GM19467 (cell line): ENCODE measurements at regions not wholly inside any gene's neighbourhood (a gene's known extent, or its start where the extent isn't known, plus 50 kb on each side); places are given as distances from the start of the nearest gene placed in this dataset.

Source experiments
- ATAC-seq: cut with Tn5 transposase; IDR thresholded peaks from one replicate; pipeline ENCODE4 v1.9.1; 2021; ENCODE audit warnings: mild to moderate bottlenecking, moderate library complexity; ENCODE audit not compliant: unreplicated experiment

DNA sequence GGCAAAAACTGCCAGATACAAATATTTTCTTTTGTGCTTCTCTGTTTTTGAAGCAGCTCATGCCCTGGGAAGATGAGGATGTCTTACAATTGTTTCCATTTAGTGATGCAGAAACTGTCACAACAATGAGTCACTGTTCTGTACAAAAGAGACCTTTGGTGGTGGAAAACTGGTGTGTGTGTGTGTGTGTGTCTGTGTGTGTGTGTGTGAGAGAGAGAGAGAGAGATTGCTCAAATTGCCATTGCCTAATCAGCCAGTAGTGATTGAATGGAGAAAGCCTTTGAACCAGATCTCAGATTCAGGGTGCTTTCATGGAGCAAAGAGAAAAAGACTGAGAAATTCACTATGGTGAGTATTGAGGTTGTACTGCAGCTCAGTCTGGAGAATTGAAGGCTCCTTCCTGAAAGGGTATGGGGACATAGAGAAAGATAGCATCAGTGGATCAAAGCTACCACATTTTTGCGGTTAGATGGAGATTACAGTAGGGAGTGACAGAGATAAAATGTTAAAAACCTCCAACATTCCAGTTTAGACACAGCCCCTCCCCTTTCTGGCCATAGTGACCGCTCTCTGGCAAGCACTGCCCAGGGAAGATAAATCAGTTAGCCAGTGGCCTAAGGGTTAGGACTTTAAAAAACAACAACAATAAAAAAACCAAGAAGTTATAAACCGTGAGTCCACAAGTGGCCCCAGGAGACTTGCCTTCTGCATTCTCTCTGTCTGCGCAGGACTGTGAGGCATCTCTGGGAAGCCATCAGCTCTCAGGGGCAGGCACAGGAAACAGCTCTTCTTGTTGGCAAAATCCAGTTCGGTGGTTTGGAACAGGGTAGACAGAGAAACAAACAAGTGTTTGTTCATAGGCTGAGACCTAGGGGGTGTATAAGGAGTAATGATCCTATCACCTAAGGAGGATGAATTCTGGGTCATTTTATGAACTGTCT, 406.5 kb downstream of the DUSP10 start:
- no peak for ATAC-seq

- ATAC-seq = no peak
These were observed 405.8 kb downstream of the DUSP10 start for GRCh38 chr1:221336126-221336525.

- ATAC-seq = no peak
These were observed 404.8 kb downstream of the DUSP10 start for GRCh38 chr1:221337106-221337505.

DNA sequence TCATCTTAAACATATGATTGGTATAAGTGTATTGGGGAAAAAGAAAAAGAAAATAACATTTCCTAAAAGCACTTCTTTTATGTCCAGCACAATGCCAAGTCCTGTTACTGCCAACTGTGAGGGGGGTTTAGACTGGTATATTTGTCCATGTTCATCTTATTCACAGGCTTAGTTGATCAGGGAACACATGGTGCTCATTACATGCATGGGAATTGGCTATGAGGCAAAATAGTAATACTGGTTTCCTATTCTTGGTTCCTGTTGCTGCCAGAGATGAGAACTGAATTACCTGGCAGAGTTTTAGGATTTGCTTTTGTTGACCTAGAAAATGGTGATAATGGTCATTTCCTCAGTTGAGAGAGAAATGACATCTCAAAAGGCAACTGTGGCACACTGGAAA, 398.8 kb downstream of the DUSP10 start:
- ATAC-seq = no peak

DNA sequence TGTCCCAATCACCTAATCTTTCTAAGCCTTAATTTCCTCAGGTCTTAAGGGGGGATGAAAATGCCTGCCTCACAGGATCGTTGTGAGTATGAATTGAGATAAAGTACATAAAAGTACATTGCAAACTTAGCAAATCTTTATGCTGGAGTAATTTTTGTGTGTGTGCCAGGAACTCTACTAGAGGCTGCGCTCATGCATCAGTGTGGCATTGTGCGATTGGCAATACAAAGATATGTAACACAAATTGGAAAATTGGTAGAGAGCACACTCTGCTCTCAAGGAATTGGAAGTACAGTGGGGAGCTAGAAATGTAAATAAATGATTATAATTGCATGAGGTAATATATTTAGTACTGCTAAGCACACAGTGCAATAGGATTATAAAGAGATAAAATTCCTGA, 398.3 kb downstream of the DUSP10 start:
- ATAC-seq = no peak

- no peak for ATAC-seq
These were observed 397.2 kb downstream of the DUSP10 start for GRCh38 chr1:221344693-221345092.

GRCh38 chr1:221347706-221348105, 394.2 kb downstream of the DUSP10 start:
- no peak for ATAC-seq

DNA sequence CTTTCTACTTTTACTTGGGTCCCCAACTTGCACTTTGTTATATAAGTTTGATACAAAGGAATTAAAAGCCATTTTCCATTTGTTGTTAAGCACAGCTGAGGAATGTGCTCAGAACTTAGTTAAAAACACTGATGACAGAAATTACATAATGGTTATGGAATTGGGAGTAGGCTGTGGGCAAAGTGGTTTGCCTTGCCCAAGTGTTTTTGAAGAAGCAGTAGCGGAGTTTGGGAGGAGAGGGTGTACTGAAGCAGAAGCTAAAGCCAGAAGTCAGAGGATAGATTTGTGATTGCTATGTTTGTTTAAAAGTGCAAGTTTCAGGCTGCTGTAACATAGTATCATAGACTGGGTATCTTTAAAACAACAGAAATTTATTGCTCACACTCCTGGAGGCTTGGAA, 391.8 kb downstream of the DUSP10 start:
- ATAC-seq = no peak

DNA sequence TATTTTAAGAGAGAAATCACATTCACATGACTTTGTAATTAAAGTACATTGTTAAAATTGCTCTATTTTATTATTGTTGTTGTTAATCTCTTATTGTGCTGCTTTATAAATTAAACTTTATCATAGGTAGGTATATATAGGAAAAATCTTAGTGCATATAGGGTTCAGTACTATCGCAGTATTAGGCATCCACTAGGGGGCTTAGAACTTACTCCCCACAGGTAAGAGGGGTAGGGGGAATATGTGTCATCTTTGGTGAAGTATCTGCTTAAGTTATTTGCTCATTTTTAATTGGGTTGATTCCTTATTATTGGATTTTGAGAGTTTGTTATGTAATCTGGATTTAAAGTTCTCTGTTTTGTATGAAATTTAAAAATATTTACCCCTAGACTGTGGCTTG, 385.2 kb downstream of the DUSP10 start:
- ATAC-seq = no peak

- peak; percentile 67 for ATAC-seq
These were observed 378.9 kb downstream of the DUSP10 start for GRCh38 chr1:221363039-221363438.

DNA sequence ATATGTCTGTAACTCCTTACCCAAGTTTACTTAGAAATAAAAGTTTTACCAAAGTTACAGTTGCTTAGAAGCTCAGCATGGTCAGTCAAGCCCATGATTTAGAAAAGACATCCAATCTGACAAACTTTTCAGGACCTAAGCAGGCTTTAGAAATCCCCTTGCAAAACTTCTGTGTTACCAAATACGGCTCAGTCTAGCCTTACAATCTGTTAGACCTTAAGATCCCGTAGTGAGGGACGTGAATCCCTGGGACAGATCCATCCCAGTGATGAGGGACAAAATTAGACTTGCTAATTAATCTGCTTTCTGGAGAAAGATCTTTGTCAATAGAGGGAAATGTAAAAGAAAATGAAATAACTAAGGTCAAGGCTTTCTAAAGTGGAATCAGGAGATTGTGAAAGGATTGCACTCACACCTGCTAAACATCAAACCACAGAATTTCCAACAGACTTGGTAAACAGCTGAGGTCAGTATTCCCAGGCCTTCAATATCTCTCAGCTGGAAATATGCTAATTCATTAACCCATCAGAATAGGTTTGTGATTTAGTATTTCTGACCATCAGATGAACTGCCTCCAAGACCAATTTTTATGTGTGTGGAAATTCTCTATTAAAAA, 375.3 kb downstream of the DUSP10 start:
- no peak for ATAC-seq

DNA sequence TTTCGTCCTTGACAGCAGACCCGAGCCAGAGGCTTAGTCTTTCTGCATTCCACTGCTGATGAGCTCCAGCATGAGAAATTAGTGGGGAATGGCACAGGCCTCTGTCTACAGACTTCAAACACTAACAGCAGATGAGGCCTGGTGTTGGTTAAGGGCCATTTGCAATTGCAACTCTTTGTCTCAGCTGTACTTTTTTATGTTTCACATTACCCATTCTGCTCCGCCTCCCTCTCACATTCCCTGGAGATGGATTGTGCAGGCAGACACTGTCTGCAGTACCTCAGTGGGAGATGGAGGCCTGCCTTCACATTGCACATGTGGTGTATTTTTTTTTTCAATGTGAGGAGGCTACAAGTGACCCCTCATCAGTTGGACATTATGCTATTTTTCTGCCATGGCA, 370.2 kb downstream of the DUSP10 start:
- ATAC-seq = no peak

- no peak for ATAC-seq
These were observed 368.1 kb downstream of the DUSP10 start for GRCh38 chr1:221373795-221374194.

DNA sequence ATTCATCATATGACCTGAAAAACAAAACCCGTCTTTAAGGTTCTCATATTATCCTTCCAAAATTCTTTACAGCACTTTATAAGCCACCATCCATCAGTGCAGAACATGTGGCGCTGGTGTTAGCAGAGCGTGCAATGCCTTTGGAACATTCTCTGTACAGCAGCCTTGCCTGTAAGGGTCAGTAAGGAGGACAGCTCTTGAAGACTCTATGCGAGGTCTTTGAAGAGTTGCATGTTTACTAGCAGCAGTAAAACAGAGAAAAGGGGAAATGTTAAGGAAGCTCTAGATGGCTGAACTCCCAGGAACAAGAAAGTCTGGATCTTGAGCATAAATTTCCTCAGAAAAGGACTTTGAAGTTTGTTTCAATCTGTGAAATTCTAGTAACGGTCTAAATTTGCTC, 365.6 kb downstream of the DUSP10 start:
- no peak for ATAC-seq

DNA sequence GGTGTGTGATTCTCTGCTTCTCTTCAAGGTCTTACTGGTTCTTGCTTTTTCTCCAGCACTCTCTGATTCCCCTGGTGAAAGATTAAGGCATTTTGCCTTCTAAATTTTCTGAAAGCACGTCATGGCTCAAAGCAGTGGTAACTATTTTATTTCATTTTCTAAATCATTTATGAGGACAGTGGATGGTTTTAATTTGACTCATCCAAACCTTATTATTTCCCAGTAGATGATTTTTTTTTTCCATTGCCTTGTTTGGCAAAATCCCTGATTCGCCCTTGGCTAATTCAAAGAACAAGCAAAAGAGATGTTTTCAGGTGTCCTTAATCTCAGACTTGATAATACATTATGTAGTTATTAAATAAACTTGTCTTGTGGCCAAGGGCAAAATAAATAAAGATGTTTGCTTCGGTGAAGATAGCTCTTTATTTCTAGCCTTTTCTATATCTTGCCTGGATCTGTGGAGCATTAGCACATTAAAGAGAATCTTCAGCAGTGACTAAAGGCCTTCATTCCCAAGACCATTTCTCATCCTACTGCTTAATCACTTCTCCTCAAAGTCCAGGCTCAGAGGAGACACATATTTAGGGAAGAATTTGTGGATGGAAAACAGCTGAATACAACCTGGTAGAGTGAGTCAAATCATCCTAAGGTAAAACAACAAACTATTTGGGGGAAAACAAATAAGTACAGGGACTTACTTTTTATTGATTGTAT, 359.8 kb downstream of the DUSP10 start:
- ATAC-seq = no peak

DNA sequence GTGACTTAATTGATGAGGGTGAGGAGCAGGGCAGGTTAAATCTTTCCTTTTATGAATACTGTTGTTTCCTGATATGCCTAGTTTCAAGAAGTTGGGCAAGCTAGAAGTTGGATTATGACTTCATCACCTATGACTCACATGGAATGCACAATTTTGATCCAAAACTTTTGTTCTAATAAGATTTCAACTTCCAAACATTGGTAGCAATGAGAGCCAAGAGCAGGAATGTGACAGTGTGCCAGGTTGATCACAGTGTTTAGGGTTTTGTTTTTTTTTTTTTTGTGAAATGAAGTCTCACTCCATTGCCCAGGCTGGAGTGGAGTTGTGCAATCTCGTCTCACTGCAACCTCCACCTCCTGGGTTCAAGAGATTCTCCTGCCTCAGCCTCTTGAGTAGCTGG, 349.4 kb downstream of the DUSP10 start:
- no peak for ATAC-seq

DNA sequence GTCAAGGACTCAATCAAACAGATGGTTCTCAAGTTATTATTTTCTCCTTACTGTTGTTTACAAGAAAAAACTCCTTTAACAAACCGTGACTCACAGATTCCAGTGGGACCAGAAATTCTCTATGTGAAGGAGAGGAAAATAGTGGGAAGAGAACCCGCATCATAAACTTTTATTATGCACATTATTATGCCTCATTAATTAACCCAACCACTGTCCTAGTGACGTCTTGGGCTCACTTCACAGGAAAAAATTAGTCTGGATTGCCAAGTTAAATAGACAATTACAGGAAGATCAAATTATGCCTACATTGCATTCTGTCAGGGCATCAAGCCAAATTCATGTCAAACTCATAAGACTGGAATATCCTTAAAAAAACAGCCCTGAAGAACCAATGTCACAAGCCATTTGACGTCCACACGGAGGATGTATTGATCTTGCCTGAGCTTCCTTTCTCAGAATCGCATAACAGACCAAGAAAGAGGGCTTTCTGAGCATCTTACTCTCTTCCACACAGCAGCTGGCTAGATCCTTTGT, 347.8 kb downstream of the DUSP10 start:
- ATAC-seq = no peak

- ATAC-seq = no peak
These were observed 345.4 kb downstream of the DUSP10 start for GRCh38 chr1:221396526-221396925.

DNA sequence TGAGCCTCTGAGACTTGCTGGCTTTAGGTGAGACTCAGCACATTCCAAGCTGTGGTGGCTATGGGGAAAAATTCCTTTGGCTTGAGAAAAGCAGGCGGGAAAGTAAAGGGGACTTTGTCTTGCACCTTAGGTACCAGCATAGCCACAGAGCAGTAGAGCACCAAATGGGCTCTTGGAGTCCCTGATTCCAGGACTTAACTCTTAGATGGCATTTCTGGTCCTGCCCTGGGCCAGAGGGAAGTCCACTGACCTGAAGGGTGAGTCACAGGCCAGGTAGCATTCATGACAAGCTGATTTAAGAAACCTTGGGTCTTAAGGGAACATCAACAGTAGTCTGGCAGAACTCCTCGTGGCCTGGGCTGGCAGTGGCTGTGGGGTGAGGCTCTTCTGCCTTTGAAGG, 344.7 kb downstream of the DUSP10 start:
- no peak for ATAC-seq

GRCh38 chr1:221397606-221398005, 344.3 kb downstream of the DUSP10 start:
- no peak for ATAC-seq

GRCh38 chr1:221405146-221405545, 336.7 kb downstream of the DUSP10 start:
- ATAC-seq = no peak
